AG10803 (cell line): ENCODE measurements at regions not wholly inside any gene's neighbourhood (a gene's known extent, or its start where the extent isn't known, plus 50 kb on each side); places are given as distances from the start of the nearest gene placed in this dataset.

ENCODE experiments used
- DNase-seq: peaks from one replicate; pipeline ENCODE4 v3.0.0; 2010; ENCODE audit warnings: low read depth
- H3K4me3 ChIP-seq: 2 replicates; pipeline ENCODE4 v1.5.1; 2011; ENCODE audit warnings: mild to moderate bottlenecking, low read length, control low read depth
- CTCF ChIP-seq: conservative IDR thresholded peaks from 2 replicates; pipeline ENCODE4 v1.5.1; 2011; ENCODE audit warnings: mild to moderate bottlenecking, low read length, control low read depth, inconsistent platforms

- no peak for DNase-seq
- TF ChIP-seq CTCF, result no peak
- H3K4me3 ChIP-seq, result no peak overlapping the region
Observed at GRCh38 chr2:71898851-71899681, 248.6 kb downstream of the CYP26B1 start.

GRCh38 chr2:71898375-71898774 is 249.3 kb downstream of the CYP26B1 start:
- no peak overlapping the region for H3K4me3 ChIP-seq
- no peak for TF ChIP-seq CTCF
- DNase-seq, result no peak

GRCh38 chr2:71897836-71898235 is 249.8 kb downstream of the CYP26B1 start:
- no peak for DNase-seq
- no peak overlapping the region for H3K4me3 ChIP-seq
- TF ChIP-seq CTCF, result no peak

- no peak for TF ChIP-seq CTCF
- H3K4me3 ChIP-seq, result no peak overlapping the region
- DNase-seq, result no peak
Observed at GRCh38 chr2:71897137-71897480, 250.6 kb downstream of the CYP26B1 start.

GRCh38 chr2:71896385-71897136 is 251.1 kb downstream of the CYP26B1 start:
- no peak for DNase-seq
- no peak for TF ChIP-seq CTCF
- H3K4me3 ChIP-seq, result no peak overlapping the region

GRCh38 chr2:71895320-71896161 is 252.1 kb downstream of the CYP26B1 start:
- DNase-seq, result no peak
- TF ChIP-seq CTCF, result no peak
- H3K4me3 ChIP-seq, result no peak overlapping the region
